Posterior cingulate gyrus (tissue), 11 donors: ENCODE measurements at regions not wholly inside any gene's neighbourhood (a gene's known extent, or its start where the extent isn't known, plus 50 kb on each side); places are given as distances from the start of the nearest gene placed in this dataset.
A peak's percentile ranks its signal among the peaks of the same experiment; 100 is the strongest.

ENCODE experiments used
- DNase-seq, 10 donors: peaks; one replicate each; pipeline versions ENCODE4 v3.0.0 to v3.0.0-alpha.2; 2020 to 2021; ENCODE audit warnings: mixed read lengths in 3 of 10
- intact Hi-C: fragments of 100-400 bp; cut with DNase I; formaldehyde crosslinking; loops from one replicate; pipeline ENCODE4 v1.15.1; 2023

DNA sequence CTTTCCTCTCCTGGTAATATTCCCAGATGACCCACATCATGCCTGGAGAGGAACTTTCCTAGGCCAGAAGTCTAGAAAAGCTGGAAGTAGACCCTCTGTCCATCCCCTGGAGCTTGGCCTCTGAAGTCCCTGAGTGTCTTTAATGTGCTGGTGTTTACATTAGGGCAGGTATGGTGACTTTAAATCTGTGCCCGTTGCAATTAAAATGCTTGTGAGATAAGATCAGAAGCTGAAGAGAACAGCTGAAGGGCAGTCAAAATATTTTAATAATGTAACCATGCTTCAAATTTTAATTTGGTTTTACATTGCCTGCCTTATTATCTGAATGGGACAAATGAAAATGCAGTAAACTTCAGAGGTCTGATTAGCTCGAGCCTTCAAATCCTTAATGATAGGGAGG, 1022.5 kb downstream of the BCL11B start:
- intact Hi-C loops = no loop called here
- DNase-seq = no peak

DNA sequence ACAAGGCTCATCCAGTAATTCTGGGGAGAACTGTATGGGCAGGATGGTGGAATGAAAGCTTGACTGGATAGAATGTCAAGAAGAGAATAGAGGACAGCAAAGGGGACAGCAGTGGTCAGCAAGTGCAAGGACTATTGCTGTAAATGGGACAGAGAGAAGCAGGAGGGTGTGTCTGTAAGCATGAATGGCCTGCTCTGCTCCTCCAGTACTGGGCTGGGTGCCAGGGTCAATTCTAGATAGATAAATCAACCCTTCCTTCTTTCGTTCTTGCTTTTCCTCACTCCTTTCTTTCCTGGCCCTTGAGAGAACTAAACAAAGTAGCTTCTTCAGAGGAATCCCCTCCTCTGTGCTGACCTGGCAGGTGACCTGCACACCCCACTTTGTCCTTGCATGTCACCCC, 1019.2 kb downstream of the BCL11B start:
- intact Hi-C loops = no loop called here
- no peak for DNase-seq

DNA sequence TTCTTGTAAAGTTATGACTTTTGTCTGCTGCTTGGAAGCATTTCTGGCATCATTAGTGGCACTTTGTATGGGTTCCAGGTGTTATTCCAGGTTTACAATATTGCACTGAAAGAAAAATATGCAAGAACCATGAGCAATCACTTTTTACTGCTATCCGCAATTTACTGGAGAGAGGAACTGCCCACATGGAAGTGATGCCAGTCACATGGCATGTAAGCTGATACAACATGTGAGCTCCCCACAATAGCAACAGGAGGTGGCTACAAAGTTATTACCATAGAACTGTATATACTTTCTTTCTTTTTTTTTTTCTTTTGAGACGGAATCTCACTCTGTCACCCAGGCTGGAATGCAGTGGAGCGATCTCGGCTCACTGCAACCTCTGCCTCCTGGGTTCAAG, 1012.1 kb downstream of the BCL11B start:
- intact Hi-C loops = no loop called here
- DNase-seq = no peak

DNA sequence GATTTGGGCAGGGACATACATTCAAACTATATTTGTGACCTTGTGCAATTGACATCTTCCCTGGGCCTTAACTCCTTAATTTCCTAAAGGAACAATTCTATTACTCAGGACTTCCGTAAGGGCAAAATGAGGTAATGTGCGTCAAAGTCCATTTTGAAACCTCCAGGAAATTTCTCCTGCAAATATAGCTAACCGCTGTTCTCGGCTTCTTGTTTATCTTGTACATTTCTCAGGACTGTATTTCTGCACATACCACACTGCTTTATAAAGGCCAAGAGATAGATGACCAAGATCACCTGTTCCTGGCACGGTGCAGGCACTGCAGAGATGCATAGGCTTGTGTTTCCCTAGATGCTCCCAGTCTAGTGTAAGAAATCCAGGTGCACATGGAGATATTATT, 1009.4 kb downstream of the BCL11B start:
- no peak for DNase-seq
- intact Hi-C loops = no loop called here

DNA sequence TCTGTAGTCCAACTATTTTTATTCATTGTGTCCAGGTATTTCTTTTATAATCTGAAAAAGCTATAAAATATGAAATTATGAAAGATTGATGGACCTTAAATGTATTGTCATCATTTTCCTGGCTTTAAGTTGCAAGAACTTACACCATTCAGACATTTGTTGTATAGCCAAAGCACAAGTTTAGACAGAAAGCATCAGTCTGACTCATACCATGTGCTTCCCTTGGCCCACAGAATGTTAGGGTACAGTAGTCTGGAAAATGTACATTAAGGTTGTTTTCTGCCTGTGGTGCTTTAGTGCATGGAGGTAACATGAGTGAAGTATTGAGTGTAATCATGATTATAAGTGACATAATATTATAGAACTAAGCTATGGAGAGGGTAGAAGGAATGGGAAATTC, 1002.5 kb downstream of the BCL11B start:
- intact Hi-C loops = no loop called here
- no peak for DNase-seq

DNA sequence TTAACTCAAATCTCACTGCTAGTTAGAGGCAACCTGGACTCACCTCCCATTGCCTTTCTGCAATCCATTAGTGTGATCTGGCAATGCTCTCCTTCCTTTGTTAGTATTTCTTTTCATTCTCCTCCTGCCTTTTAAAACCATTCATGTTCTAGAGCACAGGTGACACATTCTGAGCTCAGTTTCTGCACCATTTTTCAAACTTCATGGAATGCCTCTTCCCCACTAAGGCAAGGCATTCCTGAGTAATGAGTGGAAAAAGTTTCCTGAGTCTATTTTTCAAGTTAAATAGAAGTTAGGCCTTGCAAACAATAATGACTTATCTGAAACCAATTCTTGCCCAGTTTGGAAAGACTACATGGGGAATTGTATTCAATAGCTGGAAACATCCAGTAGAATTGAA, 1001.8 kb downstream of the BCL11B start:
- DNase-seq = no peak
- intact Hi-C loops = no loop called here

DNA sequence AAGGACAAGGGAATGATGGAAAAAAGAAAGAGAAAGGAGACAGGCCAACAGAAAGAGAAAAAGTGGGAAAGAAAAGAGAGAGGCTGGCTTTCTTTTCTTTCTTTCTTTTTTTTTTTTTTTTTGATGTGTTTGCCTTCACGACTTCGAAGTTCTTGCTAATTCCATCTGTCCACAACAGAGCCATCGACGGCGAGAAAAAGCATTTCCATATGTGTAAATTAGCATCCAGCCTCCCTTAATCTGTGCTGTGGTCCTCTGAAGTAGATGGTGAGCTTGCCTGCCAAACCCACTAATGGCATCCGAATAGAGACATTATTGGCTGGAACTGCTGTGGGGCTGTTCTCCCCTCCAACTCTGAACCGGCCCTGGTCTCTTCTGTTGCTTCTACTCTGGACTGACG, 997.4 kb downstream of the BCL11B start:
- intact Hi-C loops = no loop called here
- DNase-seq = no peak

DNA sequence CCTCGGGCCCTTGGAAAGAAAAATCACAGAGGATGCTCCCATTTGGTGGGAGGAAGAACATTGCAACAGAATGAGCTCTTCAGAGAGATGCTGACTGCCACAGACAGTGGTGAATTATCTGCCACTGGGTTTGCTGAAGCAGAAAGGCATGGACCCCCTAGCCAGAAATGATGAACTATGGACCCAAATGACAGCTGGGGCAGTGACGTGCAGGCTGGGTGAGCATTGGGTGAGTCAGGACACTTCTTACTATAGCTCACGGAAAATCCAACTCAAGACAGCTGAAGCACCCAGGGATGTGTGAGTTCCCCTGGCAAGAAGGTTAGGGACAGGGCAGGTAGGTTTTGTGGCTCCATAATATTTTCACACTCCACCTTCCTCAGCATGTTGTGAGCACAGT, 993.2 kb downstream of the BCL11B start:
- intact Hi-C loops = no loop called here
- DNase-seq = no peak

DNA sequence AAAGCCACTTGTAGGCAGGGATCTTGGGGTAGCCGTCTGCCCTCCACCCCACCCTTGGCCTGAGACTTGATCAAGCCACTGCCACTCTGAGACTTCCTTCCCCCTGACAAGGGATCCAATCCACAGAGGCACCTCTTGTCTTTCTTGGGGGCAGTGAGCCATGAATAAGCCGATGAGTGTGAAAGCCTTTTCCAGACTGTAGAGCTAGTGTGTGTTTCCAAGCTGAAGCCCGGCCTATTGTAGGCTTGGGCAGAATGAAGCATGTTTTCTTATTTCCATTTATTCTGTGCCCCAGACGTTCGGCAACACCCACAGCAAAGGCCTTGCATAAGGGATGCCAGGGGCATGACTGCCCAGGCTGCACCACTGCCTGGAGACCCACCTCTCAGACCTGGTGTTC, 991.6 kb downstream of the BCL11B start:
- no peak for DNase-seq
- intact Hi-C loops = no loop called here

DNA sequence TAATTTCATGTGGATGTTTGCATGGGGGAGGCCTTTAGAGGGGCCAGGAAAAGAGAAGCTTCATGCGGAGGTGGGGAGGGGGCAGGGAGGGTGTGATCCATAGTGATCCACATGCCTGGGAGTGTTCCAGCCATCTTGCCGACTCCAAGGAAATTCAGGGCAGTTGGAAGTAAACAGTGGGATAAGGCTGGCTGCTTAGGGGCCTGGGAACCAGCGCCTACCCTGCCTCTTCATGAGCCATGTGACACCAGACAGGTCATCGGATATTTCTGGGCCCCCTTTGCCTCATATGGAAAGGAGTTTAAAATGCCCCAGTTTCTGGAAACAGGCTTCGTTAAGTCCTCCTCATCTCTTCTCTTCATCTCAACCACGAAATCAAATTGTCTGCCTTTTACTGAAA, 983.2 kb downstream of the BCL11B start:
- DNase-seq = no peak
- intact Hi-C loops = no loop called here

DNA sequence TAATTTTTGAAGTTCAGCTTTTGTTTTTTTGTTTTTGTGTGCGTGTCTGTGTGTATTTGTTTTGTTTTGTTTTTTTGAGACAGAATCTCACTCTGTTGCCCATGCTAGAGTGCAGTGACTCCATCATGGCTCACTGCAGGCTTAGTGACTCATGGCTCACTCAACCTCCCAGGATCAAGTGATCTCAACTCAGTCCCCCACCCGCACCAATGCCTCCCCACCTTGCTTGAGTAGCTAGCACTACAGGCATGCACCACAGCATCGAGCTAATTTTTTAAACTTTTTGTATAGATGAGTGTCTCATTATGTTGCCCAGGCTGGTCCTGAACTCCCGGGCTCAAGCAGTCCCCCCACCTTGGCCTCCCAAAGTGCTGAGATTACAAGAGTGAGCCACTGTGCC, 981.4 kb downstream of the BCL11B start:
- no peak for DNase-seq
- intact Hi-C loops = no loop called here

DNA sequence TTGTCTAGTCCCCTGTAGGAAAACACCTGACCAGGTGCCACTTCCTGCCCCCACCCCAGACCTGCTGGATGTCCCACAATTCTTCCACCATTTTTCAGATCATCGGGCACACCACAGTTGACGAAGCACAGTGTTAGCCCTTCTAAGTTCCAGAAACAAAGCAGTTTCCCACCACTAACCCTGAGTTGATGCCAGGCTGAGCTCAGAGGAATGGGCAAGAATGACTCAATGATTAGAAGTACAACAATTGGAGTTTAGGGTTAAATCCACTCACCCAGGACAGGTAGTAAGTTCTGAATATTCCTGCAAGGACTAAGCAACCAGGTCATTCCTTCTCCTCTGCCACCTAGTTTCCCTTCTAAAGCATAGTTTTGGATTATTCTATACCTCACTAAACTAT, 979.8 kb downstream of the BCL11B start:
- DNase-seq = no peak
- intact Hi-C loops = no loop called here

DNA sequence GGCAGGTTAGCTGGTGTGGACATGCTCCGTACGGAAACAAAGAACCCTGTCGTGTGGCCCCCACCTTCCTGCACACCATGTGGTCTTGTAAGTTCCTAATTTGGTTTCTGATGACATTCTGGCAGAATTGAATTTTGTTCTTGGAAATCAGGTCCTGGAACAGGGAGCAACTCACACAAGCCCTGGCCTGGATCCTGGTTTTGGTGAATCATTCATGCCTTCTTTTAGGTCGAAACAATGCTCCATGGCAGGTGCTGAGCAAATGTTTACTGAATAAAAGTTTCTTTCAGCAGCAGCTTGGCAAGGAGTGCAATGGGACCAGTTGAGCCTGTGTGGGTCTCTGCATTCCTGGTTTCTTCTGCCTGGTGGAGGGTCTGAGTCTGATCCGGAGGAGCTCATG, 978.4 kb downstream of the BCL11B start:
- intact Hi-C loops = no loop called here
- peak in 1 of 10 donors; percentile 33 for DNase-seq

DNA sequence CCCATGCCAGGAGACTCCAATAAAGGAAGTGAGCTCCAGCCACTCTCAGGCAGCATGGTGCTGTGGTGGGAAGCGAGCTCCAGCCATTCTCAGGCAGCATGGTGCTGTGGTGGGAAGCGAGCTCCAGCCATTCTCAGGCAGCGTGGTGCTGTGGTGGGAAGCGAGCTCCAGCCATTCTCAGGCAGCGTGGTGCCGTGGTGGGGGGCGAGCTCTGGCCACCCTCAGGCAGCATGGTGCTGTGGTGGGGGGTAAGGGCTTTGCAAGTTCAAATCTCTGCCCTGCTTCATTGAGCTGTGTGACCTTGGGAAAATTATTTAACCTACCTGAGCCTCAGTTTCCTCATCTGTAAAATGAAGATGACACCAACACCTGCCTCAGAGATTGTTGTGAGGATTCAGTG, 975.1 kb downstream of the BCL11B start:
- no peak for DNase-seq
- intact Hi-C loops = no loop called here

DNA sequence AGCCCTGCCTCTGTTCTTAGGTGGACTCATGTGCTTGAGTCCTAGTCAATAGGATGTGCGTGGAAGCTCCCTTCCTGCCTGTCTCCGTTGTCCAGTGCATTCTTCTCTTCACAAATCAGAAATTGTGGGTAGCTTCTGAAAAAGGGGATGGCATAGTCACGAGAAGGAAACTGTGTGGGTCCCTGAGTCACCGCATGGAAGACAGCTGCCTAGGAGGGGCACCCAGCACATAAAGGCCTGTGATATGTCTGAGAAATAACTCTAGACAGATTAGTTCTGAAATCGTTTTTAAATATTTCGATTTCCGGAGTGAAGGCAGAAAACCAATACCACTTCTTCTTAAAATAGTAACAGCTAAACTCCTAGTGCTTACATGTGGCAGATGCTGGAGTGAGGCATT, 974.4 kb downstream of the BCL11B start:
- intact Hi-C loops = no loop called here
- no peak for DNase-seq

DNA sequence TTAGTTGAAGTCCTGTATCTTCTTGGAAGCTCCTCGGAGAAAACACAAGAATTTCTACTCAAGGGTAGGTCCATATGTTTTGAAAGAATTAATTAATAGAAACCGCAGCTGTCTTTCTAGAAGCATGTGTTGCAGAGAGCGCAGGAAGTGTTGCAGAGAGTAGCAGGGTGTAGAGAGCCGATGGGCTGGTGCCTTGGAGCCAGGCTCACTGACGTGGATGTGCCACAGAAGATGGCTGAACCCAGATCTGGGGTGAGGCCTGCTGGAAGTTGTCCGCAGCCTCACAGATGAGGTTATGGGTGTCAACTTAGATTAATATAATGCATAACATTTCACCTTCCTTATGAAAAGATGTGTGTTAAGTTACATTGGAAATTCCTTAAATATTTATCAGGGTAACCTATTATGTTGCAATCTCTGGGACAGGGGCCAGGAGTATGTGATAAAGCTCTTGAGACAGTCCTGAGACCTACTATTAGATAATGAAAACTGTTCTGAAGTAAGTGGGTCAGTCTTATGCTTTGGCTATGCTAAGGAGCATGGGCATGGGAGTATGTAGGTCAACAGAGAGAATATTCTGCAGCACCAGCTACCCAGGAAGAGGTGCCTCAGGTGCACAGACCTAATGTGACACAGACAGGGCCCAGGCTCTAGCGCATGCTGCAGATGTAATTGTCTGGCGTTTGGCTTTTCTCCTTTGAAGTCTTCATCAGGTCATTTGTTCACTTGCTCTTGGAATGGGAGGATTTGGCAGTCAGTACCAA, 973.3 kb downstream of the BCL11B start:
- DNase-seq = no peak
- intact Hi-C loops = no loop called here

DNA sequence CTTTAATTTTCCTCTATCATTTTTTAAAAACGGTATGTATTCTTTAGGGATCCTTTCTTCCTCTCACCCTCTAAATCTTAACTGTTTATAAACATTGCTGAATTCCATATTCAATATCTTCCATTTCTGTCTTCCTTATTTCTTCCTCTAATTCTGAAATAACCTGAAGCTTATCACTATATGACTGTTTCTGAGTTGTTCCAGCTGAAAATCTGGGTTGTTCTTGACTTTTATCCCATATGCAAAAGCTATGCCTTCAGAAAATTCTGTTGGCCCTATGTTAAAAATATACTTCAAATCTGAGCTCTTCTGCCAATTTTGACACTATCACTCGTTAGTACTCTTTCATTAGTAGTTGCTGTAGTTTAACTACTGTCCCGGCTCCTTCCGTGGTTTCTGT, 970.3 kb downstream of the BCL11B start:
- intact Hi-C loops = no loop called here
- no peak for DNase-seq

DNA sequence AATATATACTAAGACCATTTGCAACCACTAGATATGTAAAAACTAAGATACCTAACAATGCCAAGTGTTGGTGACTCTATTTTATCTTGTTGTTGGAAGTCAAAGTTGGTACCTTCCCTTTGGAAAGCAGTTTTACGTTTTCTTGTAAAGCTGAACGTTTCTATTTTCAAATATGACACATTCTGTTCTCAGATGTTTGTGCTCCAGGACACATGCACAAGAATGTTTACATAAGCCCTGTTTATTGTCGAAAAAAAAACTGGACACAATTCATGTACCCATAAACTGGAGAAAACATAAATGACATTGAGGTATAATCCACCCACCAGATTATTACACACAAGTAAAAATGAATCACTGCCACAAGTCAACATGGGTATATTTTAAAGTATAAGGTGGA, 967.4 kb downstream of the BCL11B start:
- intact Hi-C loops = no loop called here
- no peak for DNase-seq

DNA sequence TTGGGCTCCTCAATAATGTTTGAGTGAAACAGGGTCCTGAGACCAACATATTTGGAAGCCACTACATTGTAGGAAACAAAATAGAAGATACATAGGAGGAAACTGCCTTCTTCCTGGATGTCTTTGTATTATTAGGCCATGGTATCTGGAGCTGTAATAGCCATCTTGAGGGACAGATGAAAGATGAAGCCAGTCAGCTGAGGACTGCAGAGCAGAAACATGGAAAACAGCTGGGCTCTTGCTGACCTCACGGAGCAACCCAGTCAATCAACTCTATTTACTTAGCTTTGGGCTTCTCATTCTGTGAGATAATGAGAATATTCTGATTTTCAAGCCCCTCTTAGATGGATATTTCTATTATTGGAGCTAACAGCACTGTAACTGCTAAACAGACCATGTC, 962.4 kb downstream of the BCL11B start:
- intact Hi-C loops = no loop called here

DNA sequence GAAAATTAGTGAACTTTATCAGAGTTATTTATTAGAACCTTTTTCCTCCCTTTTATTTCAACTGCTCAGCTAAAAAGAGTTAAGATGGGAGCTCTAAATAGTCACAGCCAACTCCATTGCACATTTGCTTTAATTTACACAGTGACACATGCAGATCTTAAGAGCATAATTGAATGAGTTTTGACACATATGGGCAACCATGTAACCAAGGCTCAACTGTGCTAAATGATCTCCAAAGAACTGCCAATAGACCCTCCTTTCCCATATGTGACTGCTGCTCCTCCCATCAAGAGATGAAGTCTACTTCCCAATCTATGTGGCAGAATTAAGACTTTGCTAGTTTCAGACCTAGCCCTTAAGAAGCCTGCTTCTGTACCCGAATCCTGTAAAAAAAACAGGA, 960.0 kb downstream of the BCL11B start:
- DNase-seq = no peak
- intact Hi-C loops = no loop called here

More for the DNA sequence above, 962.4 kb downstream of the BCL11B start:
- no peak for DNase-seq

DNA sequence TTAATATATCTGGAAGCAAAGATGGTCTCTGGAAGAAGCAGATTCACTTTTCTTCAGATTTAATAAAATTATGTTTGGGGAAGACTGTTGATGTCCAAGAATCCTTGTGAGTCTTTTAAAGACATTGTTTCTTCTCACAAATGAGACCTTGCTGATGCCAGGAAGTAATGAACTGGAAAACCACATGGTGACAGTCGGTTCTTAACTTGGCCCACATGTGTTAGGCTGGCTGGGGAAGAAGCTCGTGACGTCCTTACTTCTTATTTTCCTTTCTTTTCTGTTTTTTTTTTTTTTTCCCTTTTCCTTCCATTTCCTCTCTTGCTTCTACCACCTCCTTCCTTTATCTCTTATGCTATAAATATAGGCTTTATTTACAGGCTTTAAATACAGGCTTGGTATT, 950.2 kb downstream of the BCL11B start:
- no peak for DNase-seq
- intact Hi-C loops = no loop called here

DNA sequence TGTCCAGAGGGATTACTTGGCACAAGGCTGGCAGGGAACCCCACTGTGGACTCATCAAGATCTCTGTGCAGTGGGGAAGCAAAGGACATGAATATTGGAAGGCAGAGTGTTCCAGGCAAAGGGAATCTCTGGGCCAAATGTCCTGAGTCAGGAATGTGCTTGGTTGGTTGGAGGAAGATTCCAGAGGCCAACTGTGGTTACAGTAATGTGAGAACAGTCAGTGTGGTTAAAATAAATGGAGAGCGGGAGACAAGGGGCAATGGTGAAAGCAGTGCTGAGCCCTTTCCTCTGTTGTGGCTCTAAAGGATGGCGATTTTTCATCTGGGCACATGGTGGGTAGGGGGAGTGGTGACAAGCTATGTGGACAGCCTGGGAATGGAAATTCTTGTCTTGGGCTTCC, 948.2 kb downstream of the BCL11B start:
- DNase-seq = no peak
- intact Hi-C loops = no loop called here

DNA sequence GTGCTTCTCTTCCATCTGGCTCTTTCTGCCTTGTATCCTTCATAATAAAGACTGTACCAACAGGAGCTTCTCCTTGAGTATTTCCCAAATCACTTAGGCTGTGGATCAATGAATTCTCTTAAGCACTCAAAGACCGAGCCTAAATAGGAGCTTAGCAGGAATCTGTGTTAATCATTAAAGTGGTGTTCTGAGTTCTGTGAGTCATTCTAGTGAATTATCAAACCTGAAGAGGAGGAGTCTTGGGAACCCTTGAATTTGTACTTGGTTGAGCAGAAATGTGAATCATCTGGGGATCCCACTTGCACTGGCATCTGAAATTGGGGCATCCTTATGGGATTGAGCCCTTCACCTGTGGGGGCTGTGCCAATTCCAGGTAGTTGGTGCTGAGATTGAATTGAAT, 946.2 kb downstream of the BCL11B start:
- intact Hi-C loops = no loop called here
- no peak for DNase-seq
